NCI-H82 treated with DMSO at 0.1 percent for 48 hours (cell line): ENCODE measurements at regions not wholly inside any gene's neighbourhood (a gene's known extent, or its start where the extent isn't known, plus 50 kb on each side); places are given as distances from the start of the nearest gene placed in this dataset.
"Not testable (repeated sequence)": the region's sequence is repeated elsewhere in the genome, so short reads cannot be mapped to it uniquely, and the experiment has no call there.

ENCODE experiments used
- DNase-seq: peaks from one replicate; lab custom pipeline; 2025; ENCODE audit not compliant: unreplicated experiment; lab: John Stamatoyannopoulos, UW

GRCh38 chr6:167543602-167544497, 219.0 kb downstream of the TTLL2 start:
- no peak for DNase-seq

DNA sequence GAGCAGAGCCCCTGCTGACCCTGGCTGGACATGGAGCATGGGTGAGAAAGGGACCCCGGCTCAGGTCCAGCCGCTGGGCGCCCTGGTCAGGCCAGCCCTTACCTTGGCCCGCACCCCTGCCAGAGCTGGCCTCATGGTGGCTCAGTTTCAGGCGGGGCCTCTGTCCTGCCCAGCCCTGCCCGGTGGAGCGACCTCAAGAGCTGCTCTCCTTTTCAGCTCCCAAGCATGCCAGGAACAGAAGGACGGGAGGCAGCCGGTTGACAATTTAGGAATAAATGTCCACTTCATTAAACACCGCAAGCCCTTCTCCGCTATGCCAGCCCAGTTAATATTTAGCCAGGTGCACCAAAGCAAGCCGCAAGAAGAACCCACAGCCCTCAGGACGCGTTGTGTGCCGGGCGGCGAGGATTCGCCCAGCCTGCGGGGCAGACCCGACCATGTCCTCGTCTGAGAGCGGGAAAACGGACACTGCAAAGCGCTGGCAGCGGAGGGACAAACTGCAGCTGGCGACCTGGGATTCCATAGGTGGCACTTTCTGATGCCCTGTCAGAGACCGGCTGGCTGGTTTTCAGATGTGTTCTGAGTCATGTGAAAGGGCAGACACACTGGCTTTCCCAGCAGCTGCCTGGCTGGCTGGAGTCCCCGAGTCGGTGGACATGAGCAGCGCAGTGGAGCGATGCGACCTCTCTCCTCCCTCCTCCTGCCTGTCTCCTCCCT, 221.9 kb downstream of the TTLL2 start:
- DNase-seq: no peak

GRCh38 chr6:167547328-167547692, 222.4 kb downstream of the TTLL2 start:
- DNase-seq: no peak

DNA sequence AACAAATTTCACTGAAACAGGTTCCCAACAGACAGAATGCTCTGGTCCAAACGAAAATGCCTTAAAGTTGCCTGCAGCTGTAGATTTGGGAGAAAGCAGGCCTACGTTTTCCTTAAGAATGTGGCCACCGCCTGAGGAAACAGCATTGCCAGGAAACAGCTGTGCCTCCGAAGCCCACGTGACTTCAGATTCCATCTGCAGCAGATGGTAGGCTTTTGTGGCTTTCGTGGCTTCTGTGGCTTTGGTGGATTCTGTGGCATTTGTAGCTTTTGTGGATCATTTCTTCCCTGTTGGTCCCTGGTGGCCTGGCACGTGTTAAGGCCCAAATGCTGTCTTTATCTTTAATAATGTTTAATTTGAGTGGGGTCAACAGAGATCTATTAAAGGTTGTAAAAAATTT, 222.9 kb downstream of the TTLL2 start:
- no peak for DNase-seq

GRCh38 chr6:167548451-167548850, 223.6 kb downstream of the TTLL2 start:
- no peak for DNase-seq

DNA sequence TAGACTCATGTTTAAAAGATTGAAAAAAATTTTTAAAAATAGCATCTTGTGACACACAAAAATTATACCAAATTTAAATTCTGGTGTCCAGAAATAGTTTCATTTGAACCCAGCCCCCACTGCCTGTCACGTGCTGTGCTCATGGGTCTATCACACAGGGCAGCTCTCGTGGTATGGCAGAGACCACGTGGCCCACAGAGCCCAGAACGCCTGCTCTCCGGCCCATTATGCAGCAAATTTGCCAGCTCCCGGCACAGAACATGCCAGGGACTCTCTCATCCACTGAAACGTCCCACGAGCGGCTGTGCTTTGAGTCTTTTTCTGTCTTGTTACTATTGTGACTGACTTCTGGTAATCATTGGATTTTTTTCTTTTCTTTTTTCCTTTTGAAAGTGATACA, 224.3 kb downstream of the TTLL2 start:
- DNase-seq: no peak

DNA sequence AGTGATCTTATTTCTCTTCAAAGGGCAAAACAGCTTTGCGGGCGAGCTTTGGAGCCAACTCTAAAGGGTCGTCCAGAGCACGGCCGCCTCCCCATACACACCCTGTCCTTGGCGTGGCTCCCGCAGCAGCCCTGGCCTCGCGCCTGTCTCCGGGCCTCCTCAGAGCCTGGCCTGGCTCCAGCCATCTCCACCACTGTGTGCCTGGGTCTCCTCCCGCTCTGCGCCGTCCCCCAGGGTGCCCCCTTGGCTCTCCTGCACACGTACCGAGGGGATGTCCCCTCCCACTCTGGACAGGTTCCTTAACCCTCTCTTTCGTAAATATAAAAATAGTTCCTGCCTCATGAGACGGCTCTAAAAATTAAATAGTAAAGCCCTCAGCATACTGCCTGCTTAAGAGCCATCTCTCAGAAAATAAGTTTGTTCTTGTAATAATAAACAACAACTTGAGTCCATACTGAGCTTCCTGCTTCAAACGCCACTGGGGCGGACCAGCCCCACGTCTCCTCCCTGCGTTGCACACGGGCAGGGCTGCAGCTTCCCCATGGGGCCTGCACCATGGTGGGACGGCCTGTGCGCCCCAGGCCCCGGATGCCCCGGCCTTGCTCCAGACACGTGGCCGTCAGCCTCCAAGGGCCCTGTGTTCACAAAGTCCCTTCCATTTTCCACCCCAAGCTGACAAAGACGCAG, 226.2 kb downstream of the TTLL2 start:
- no peak for DNase-seq

GRCh38 chr6:167551628-167552257, 226.9 kb downstream of the TTLL2 start:
- DNase-seq: no peak

DNA sequence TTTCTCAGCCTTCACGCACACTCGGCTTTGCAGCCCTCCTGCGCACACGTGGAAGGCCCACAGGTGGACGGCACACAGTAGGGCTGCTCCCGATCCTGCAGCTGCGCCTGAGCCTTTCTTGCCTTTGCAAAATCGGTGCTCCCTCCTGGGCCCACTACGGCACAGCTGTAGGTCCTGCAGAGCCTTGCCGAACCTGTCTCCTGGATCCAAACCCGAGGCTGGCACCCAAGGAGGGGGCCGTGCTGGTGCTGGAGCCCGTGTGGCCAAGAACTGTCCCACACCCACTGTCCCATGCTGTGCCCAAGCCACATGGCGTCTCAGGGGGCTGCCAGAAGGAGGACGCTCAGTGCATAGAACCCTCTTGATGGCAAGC, 227.4 kb downstream of the TTLL2 start:
- DNase-seq: no peak

- no peak for DNase-seq
Observed at GRCh38 chr6:167552961-167553735, 228.3 kb downstream of the TTLL2 start.

DNA sequence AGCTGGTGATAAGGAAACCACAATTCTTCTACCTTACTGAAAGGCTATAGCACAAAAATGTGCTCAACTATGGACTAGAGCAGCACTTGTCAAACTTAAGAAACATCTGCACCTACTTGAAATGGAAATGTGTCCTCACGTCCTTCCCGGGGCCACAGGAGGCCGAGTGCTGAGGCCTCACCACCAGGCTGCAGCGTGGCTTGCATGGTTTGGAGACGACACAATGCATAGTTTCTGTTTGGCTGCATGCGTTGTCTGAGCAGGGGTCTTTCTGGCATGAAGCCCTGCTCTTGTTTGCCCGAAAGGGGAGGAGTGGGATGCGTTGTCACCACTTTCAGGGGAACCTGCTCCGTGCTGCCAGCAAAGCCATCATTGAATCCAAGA, 228.8 kb downstream of the TTLL2 start:
- DNase-seq: no peak

DNA sequence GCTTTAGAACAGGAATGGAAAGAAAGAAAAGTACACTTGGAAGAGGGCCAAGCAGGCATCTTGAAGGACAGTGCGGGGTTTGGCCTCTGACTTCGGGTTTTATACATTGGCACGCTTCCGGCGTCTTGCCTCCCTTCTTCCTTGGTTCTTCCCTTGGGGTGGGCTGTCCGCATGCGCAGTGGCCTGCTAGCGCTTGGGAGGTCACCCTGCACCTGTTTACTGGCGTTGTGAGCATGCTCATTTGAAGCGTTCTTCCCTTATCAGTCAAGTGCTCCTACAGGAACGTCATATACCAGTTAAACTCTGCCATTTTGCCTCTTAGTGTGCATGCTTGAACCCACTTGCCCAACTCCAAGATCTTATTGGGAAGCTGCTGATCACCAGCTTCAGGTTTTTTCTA, 230.0 kb downstream of the TTLL2 start:
- DNase-seq: no peak

DNA sequence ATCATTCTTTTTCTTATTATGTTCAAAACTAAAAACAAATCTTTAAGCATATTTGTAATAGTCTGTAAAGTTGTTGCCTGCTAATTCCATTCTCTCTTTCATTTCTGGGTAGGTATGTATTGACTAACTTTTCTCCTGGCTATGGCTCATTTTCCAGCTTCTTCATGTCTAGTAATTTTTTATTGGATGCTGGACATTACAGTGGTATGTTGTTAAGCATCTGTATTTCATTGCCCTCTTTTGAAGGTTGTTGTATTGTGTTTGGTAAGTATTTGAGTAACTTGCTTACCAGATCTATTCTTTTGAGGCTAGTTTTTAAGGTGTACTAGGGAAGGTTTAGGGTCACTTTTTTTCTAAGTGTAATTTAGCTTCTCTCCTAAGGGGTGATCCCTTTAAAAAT, 230.9 kb downstream of the TTLL2 start:
- no peak for DNase-seq

- no peak for DNase-seq
Observed at GRCh38 chr6:167557675-167558074, 232.8 kb downstream of the TTLL2 start.

DNA sequence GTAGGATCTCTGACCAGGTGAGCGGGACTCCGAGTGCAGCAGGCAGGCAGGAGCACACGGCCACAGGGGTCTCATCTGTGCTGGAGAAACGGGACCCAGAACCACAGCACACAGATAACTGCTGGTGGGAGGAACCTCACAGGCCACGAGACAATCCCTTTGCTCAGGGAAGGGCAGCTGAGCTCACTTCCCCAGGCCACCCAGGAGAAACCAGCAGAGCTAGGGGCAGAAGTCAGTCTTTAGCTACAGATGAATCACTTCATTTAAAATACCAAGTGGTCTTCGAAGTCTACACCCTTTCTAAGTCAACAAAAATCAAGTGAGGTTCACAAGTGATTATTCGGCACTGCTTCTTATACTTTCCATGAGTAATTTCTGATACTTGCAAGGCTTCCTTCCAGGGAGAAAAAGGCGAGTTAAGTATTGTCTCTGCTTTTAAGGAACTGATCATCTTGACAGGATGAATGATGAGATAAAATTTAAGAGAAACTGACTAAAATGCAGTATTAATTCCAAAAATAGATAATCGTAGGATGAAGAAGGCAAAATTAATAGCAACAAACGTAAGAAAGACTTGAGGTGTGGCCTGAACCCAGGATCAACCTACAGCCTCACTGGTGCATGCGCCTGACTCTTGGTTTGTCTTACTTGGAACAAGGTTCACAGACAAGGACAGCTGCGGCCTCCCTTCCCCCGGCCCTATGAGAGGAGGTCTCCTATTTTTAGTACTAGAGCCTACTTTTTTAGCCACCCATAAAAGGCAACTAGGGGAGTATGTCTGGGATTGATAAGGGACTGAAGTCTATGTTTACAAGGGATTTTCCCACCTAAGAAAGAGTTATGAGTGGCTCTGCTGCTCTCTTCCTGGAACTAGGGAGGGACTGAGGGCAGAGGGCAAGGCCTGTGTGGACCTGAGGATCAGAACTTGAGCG, 233.6 kb downstream of the TTLL2 start:
- no peak for DNase-seq

- DNase-seq: no peak
Observed at GRCh38 chr6:167559675-167560479, 235.0 kb downstream of the TTLL2 start.

GRCh38 chr6:167560673-167561569, 236.0 kb downstream of the TTLL2 start:
- DNase-seq: no peak

GRCh38 chr6:167562862-167563261, 238.0 kb downstream of the TTLL2 start:
- not testable (repeated sequence) for DNase-seq
